Ishikawa (cell line): ENCODE measurements at regions not wholly inside any gene's neighbourhood (a gene's known extent, or its start where the extent isn't known, plus 50 kb on each side); places are given as distances from the start of the nearest gene placed in this dataset.

Experiments
- CREB1 ChIP-seq: IDR thresholded peaks from 2 replicates; pipeline ENCODE4 v1.6.1; 2012; ENCODE audit warnings: low read depth
- EGR1 ChIP-seq: IDR thresholded peaks from 2 replicates; pipeline ENCODE4 v1.6.1; 2012
- EP300 ChIP-seq: IDR thresholded peaks from 2 replicates; pipeline ENCODE4 v1.6.1; 2012; ENCODE audit warnings: borderline replicate concordance
- FOXM1 ChIP-seq: IDR thresholded peaks from 2 replicates; pipeline ENCODE4 v1.6.1; 2012; ENCODE audit warnings: low read depth, borderline replicate concordance
- MAX ChIP-seq: IDR thresholded peaks from 2 replicates; pipeline ENCODE4 v1.6.1; 2012
- RAD21 ChIP-seq: IDR thresholded peaks from 2 replicates; pipeline ENCODE4 v1.6.1; 2012; ENCODE audit warnings: low read depth
- TAF1 ChIP-seq: IDR thresholded peaks from 2 replicates; pipeline ENCODE4 v1.6.1; 2012; ENCODE audit warnings: low read depth, mild to moderate bottlenecking
- TCF12 ChIP-seq: IDR thresholded peaks from 2 replicates; pipeline ENCODE4 v1.6.1; 2012; ENCODE audit warnings: low read depth
- TEAD4 ChIP-seq: IDR thresholded peaks from 2 replicates; pipeline ENCODE4 v1.6.1; 2012
- ZBTB7A ChIP-seq: IDR thresholded peaks from 2 replicates; pipeline ENCODE4 v1.6.1; 2012; ENCODE audit warnings: low read depth
- TF ChIP-seq, protein P1 (sequence below): IDR thresholded peaks from 2 replicates; pipeline ENCODE4 v1.6.1; 2012

GRCh38 chr2:57181315-57182038, 865.1 kb upstream of the VRK2 start:
- TF ChIP-seq EP300: no peak
- no peak for TF ChIP-seq CREB1
- no peak for TF ChIP-seq TAF1
- no peak for TF ChIP-seq ZBTB7A
- TF ChIP-seq FOXM1: no peak
- TF ChIP-seq, protein P1, sequence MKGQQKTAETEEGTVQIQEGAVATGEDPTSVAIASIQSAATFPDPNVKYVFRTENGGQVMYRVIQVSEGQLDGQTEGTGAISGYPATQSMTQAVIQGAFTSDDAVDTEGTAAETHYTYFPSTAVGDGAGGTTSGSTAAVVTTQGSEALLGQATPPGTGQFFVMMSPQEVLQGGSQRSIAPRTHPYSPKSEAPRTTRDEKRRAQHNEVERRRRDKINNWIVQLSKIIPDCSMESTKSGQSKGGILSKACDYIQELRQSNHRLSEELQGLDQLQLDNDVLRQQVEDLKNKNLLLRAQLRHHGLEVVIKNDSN: no peak
- no peak for TF ChIP-seq RAD21
- TF ChIP-seq TCF12: no peak
- TF ChIP-seq MAX: no peak
- TF ChIP-seq EGR1: no peak
- TF ChIP-seq TEAD4: no peak
